GM12873 (cell line): ENCODE measurements at regions not wholly inside any gene's neighbourhood (a gene's known extent, or its start where the extent isn't known, plus 50 kb on each side); places are given as distances from the start of the nearest gene placed in this dataset.

ENCODE experiments used
- TF ChIP-seq, protein P1 (sequence below): IDR thresholded peaks from 2 replicates; pipeline ENCODE4 v1.5.1; 2012; ENCODE audit warnings: low read depth, mild to moderate bottlenecking, moderate library complexity, low read length, control low read depth; ENCODE audit not compliant: insufficient read depth; ENCODE audit errors: missing control alignments

DNA sequence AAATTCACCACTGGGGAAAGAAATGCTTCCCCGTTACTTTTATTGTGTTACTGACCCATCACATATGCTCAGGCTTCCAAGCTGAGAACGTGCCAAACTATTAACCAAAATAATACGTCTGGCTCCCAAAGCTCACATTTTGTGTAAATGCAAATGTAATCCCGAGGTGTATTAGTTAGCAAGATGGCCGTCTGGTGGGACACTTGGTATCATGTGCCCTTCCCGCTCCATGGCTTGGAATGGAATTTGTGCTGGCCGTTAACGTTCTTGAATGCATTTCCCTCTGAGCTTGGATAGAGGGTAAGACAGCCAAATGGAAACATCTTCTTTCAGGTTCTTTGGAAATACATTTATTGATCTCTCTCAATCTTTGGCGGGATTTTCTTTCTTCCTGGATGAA is 105.0 kb downstream of the MFAP3L start:
- TF ChIP-seq, protein P1, sequence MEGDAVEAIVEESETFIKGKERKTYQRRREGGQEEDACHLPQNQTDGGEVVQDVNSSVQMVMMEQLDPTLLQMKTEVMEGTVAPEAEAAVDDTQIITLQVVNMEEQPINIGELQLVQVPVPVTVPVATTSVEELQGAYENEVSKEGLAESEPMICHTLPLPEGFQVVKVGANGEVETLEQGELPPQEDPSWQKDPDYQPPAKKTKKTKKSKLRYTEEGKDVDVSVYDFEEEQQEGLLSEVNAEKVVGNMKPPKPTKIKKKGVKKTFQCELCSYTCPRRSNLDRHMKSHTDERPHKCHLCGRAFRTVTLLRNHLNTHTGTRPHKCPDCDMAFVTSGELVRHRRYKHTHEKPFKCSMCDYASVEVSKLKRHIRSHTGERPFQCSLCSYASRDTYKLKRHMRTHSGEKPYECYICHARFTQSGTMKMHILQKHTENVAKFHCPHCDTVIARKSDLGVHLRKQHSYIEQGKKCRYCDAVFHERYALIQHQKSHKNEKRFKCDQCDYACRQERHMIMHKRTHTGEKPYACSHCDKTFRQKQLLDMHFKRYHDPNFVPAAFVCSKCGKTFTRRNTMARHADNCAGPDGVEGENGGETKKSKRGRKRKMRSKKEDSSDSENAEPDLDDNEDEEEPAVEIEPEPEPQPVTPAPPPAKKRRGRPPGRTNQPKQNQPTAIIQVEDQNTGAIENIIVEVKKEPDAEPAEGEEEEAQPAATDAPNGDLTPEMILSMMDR: no peak

DNA sequence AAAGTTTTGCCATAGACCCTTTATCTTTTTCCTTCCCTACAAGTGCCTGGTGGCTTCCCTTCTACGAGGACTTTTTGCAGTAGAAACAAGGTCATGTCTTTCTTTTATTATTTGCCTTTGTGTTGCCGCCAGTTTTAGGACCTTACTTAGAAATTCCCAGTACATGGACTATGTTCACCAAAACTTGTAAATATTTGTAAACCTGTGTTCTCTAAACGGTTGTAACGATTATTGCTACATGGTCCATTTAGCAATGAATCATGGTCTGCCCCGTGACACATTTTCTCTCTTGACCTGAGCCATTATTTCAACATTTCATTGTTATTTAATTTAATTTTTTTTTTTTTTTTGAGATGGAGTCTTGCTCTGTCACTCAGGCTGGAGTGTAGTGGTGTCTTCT is 110.7 kb downstream of the MFAP3L start:
- TF ChIP-seq, protein P1: no peak

DNA sequence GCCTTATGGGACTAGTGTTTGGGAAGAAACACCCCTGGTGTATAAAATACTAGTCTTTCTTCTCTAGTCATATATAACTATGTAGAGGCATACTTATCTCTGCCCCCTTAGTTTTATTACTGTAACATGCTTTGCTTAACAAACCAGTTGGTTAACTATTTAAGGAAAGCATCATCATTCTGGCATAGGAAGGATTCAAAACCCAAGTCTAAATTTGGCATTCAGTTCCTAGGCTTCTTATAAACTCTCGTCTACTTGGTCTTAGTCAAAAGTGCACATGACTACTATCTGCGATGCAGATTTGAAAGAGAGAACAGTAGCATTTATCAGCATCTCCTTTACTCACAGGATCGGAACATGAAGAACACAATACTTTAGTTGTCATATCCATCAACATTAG is 111.3 kb downstream of the MFAP3L start:
- TF ChIP-seq, protein P1: no peak

DNA sequence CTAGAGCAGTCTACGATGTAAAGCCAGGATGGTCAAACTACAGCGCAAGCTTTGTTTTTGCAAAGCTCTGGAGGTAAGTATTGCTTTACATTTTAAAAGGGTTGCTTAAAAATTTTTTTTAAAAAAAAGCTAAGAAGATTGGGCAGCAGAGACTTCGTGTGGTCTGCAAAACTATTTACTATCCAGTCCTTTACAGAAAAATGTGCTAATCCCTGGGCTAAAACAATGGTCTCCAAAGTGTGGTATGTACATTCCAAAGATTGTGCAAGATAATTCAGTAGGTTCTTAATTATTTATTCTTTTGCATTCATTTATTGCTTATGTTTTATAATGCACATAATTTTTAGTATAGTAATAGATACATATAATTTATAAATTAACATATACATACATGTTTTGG is 113.2 kb downstream of the MFAP3L start:
- TF ChIP-seq, protein P1: no peak

DNA sequence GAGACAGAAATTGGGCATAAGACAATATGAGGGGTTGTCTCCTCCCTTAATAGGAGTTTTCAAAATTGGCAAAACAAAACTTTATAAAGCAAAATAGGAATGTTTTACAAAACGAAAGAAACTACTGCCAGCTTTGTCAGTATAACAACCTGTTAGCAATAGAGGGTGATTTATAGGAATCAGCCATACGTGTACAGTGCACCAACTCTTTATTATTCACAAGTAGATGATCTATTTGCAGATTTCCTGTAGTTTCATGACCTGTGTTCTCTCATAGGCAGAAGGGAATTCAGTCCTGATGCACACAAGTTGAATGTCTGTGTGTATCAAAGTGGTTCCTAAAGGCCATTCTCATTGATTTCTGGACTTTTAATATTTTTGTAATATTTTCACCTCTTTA is 116.3 kb downstream of the MFAP3L start:
- TF ChIP-seq, protein P1: no peak

DNA sequence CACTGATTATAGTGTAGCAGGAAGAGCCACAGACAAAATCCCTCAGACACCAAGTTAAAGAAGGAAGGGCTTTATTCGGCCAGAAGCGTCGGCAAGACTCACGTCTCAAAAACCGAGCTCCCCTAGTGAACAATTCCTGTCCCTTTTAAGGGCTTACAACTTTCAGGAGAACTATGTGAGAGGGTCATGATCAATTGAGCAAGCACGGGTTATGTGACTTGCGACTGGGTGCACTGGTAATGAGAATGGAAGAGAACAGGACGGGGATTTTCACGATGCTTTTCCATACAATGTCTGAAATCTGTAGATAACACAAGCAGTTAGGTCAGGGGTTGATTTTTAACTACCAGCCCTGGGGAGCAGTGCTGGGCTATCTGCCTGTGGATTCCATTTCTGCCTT is 116.7 kb downstream of the MFAP3L start:
- TF ChIP-seq, protein P1: no peak

DNA sequence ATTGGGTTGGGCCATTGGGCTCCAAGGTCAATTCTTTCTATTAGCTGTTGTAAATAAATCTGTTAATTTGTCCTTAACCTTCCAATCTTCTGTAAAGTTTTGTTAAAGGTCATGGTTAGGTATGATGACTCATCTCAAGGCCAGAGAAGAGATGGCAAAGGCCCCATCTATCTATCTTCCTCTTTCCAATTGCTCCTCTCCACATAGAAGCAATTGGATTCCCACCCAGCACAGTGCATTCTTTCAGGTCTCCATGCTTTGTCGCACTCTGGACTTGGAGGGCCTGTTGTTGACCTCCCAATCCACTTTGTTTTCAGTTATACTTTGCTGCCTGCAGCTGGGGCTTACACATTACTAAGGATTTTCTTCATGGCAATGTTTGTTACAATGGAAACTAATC is 118.5 kb downstream of the MFAP3L start:
- TF ChIP-seq, protein P1: no peak
